ENCODE measurements at regions not wholly inside any gene's neighbourhood (a gene's known extent, or its start where the extent isn't known, plus 50 kb on each side); places are given as distances from the start of the nearest gene placed in this dataset.

GRCh38 chr10:117928281-117928680 is 118.5 kb downstream of the RAB11FIP2 start:
- no peak for DNase-seq (ENCODE audit: low read depth)

GRCh38 chr10:117928741-117929140 is 118.0 kb downstream of the RAB11FIP2 start:
- DNase-seq (ENCODE audit: low read depth): no peak

- no peak for DNase-seq (ENCODE audit: low read depth)
Measured at GRCh38 chr10:117929327-117930067, 117.2 kb downstream of the RAB11FIP2 start.

GRCh38 chr10:117931078-117931477 is 115.7 kb downstream of the RAB11FIP2 start:
- DNase-seq (ENCODE audit: low read depth): no peak

GRCh38 chr10:117933036-117933435 is 113.7 kb downstream of the RAB11FIP2 start:
- no peak for DNase-seq (ENCODE audit: low read depth)

- no peak for DNase-seq (ENCODE audit: low read depth)
Measured at GRCh38 chr10:117934477-117934876, 112.3 kb downstream of the RAB11FIP2 start.

GRCh38 chr10:117936141-117936540 is 110.6 kb downstream of the RAB11FIP2 start:
- DNase-seq (ENCODE audit: low read depth): no peak

- no peak for DNase-seq (ENCODE audit: low read depth)
Measured at GRCh38 chr10:117936566-117936965, 110.2 kb downstream of the RAB11FIP2 start.

- DNase-seq (ENCODE audit: low read depth): no peak
Measured at GRCh38 chr10:117936976-117937375, 109.8 kb downstream of the RAB11FIP2 start.

- peak; percentile 1 for DNase-seq (ENCODE audit: low read depth)
Measured at GRCh38 chr10:117938104-117938503, 108.6 kb downstream of the RAB11FIP2 start.

GRCh38 chr10:117942226-117942625 is 104.5 kb downstream of the RAB11FIP2 start:
- no peak for DNase-seq (ENCODE audit: low read depth)

GRCh38 chr10:117944676-117945447 is 101.9 kb downstream of the RAB11FIP2 start:
- DNase-seq (ENCODE audit: low read depth): no peak

- DNase-seq (ENCODE audit: low read depth): no peak
Measured at GRCh38 chr10:117945651-117946050, 101.1 kb downstream of the RAB11FIP2 start.

GRCh38 chr10:117946525-117947070 is 100.1 kb downstream of the RAB11FIP2 start:
- no peak for DNase-seq (ENCODE audit: low read depth)

GRCh38 chr10:117948493-117948892 is 98.2 kb downstream of the RAB11FIP2 start:
- DNase-seq (ENCODE audit: low read depth): no peak

- DNase-seq (ENCODE audit: low read depth): no peak
Measured at GRCh38 chr10:117950408-117950807, 96.3 kb downstream of the RAB11FIP2 start.

All from activated T-cell treated with anti-CD3 and anti-CD28 coated beads for 48 hours (primary cell).